WERI-Rb-1 (cell line): ENCODE measurements at regions not wholly inside any gene's neighbourhood (a gene's known extent, or its start where the extent isn't known, plus 50 kb on each side); places are given as distances from the start of the nearest gene placed in this dataset.

Source experiments
- DNase-seq: peaks from one replicate; pipeline ENCODE4 v3.0.0-alpha.2; 2020
- H3K27ac ChIP-seq: fragments of 250-450 bp; sonication (Bioruptor Pico); 2 replicates; pipeline ENCODE4 v1.5.1; 2020; ENCODE audit warnings: mild to moderate bottlenecking, moderate library complexity
- H3K27me3 ChIP-seq: fragments of 250-450 bp; sonication (Bioruptor Pico); 2 replicates; pipeline ENCODE4 v1.5.1; 2021; ENCODE audit warnings: mild to moderate bottlenecking, low read depth, moderate library complexity; ENCODE audit not compliant: insufficient read depth, severe bottlenecking
- H3K36me3 ChIP-seq: fragments of 250-450 bp; sonication (Bioruptor Pico); 2 replicates; pipeline ENCODE4 v1.5.1; 2020; ENCODE audit warnings: mild to moderate bottlenecking, moderate library complexity
- H3K4me3 ChIP-seq: 2 replicates; pipeline ENCODE4 v1.5.1; 2011; ENCODE audit warnings: low read depth, mild to moderate bottlenecking, control low read depth, low read length
- H3K9me3 ChIP-seq: fragments of 250-450 bp; sonication (Bioruptor Pico); 2 replicates; pipeline ENCODE4 v1.5.1; 2021; ENCODE audit warnings: mild to moderate bottlenecking, moderate library complexity; ENCODE audit not compliant: severe bottlenecking
- CTCF ChIP-seq: IDR thresholded peaks from 2 replicates; pipeline ENCODE4 v1.5.1; 2011; ENCODE audit warnings: low read depth, mild to moderate bottlenecking, control low read depth, inconsistent platforms, low read length

- TF ChIP-seq CTCF = no peak
- Histone ChIP-seq H3K9me3 (no peaks in the 10 kb centered on the region), H3K36me3 (no peaks in the 10 kb centered on the region), H3K27ac (no peak overlapping the region), H3K27me3 (no peaks in the 10 kb centered on the region), H3K4me3 (no peak overlapping the region)
- DNase-seq = no peak
Measured at GRCh38 chr2:63680455-63680854, 91.7 kb downstream of the MDH1 start.

- no peak overlapping the region for H3K27ac ChIP-seq
- TF ChIP-seq CTCF = no peak
- no peaks in the 10 kb centered on the region for H3K27me3 ChIP-seq
- no peak for DNase-seq
- no peak overlapping the region for H3K4me3 ChIP-seq
- H3K36me3 ChIP-seq = no peaks in the 10 kb centered on the region
- H3K9me3 ChIP-seq = no peaks in the 10 kb centered on the region
Measured at GRCh38 chr2:63681896-63682295, 93.1 kb downstream of the MDH1 start.

GRCh38 chr2:63692002-63692606 is 103.3 kb downstream of the MDH1 start:
- Histone ChIP-seq H3K27me3 (no peaks in the 10 kb centered on the region), H3K9me3 (no peaks in the 10 kb centered on the region), H3K36me3 (no peaks in the 10 kb centered on the region), H3K27ac (no peak overlapping the region), H3K4me3 (no peak overlapping the region)
- no peak for DNase-seq
- peak; percentile 19; the same call in 1 of the 2 replicates for TF ChIP-seq CTCF

GRCh38 chr2:63695583-63695982 is 106.8 kb downstream of the MDH1 start:
- H3K27ac ChIP-seq = no peak overlapping the region
- TF ChIP-seq CTCF = no peak
- H3K27me3 ChIP-seq = no peaks in the 10 kb centered on the region
- H3K4me3 ChIP-seq = no peak overlapping the region
- no peak for DNase-seq
- no peaks in the 10 kb centered on the region for H3K9me3 ChIP-seq
- H3K36me3 ChIP-seq = no peaks in the 10 kb centered on the region

GRCh38 chr2:63696496-63696895 is 107.7 kb downstream of the MDH1 start:
- H3K36me3 ChIP-seq = no peaks in the 10 kb centered on the region
- no peak for TF ChIP-seq CTCF

GRCh38 chr2:63697160-63697559 is 108.4 kb downstream of the MDH1 start:
- Histone ChIP-seq H3K4me3 (no peak overlapping the region), H3K36me3 (no peaks in the 10 kb centered on the region), H3K27ac (no peak overlapping the region), H3K27me3 (no peaks in the 10 kb centered on the region), H3K9me3 (no peaks in the 10 kb centered on the region)
- DNase-seq = no peak
- no peak for TF ChIP-seq CTCF

More at GRCh38 chr2:63696496-63696895, 107.7 kb downstream of the MDH1 start:
- Histone ChIP-seq H3K4me3 (no peak overlapping the region), H3K27ac (no peak overlapping the region), H3K9me3 (no peaks in the 10 kb centered on the region), H3K27me3 (no peaks in the 10 kb centered on the region)
- no peak for DNase-seq
